HepG2 (cell line): ENCODE measurements at regions not wholly inside any gene's neighbourhood (a gene's known extent, or its start where the extent isn't known, plus 50 kb on each side); places are given as distances from the start of the nearest gene placed in this dataset.

ENCODE experiments used
- ATAC-seq: fragments of 200-7000 bp; cut with Tn5 transposase; 3 replicates; pipeline ENCODE4 v1.9.1; 2020; ENCODE audit warnings: mild to moderate bottlenecking, moderate library complexity
- BruUV-seq: library from RNA; stranded (reverse); fragments of 400-500 nt; replicated peaks from 2 replicates; lab custom pipeline; 2021; lab: Mats Ljungman, UMichigan
- CTCF ChIA-PET: fragments of 300-600 bp; formaldehyde crosslinking; extraction: SDS; loops from one replicate; lab custom pipeline; 2021; ENCODE audit warnings: low total read pairs, inconsistent platforms, low intra/inter-chr PET ratio; lab: Yijun Ruan, JAX
- POLR2A ChIA-PET: fragments of 350-600 bp; sonication (Branson Sonifier 250); formaldehyde crosslinking; loops from one replicate; lab custom pipeline; 2020; ENCODE audit warnings: antibody characterized with exemption, inconsistent platforms; lab: Yijun Ruan, JAX
- DNase-seq: peaks from one replicate; pipeline ENCODE4 v3.0.0-alpha.2; 2015; ENCODE audit warnings: low spot score
- FAIRE-seq: peaks from 3 replicates; lab custom pipeline; 2011; peaks lifted over from hg19 to GRCh38; lab: Jason Lieb, UNC
- H2AFZ ChIP-seq: one replicate; pipeline ENCODE4 v1.6.1; 2011; ENCODE audit warnings: low read length, inconsistent platforms
- H3K27ac ChIP-seq: fragments of 300-600 bp; 3 replicates; pipeline ENCODE4 v1.8.0; 2011; ENCODE audit warnings: mixed run types, mild to moderate bottlenecking, mixed read lengths, low read length, inconsistent platforms; ENCODE audit not compliant: insufficient read depth; ENCODE audit errors: extremely low read length
- H3K27me3 ChIP-seq, 2 experiments: fragments of 200-600 bp in 1 of 2; 2 replicates in 1 of 2; 3 replicates in 1 of 2; pipeline versions ENCODE4 v1.6.0 to v1.8.0; 2011; ENCODE audit warnings: low read length in 2 of 2, mild to moderate bottlenecking in 2 of 2, moderate library complexity in 2 of 2, inconsistent platforms in 1 of 2; ENCODE audit not compliant: insufficient read depth in 2 of 2, control insufficient read depth in 1 of 2
- H3K36me3 ChIP-seq, 2 experiments: fragments of 200-600 bp in 1 of 2; replicated peaks in 1 of 2; 2 replicates in 1 of 2; 3 replicates in 1 of 2; pipeline versions ENCODE4 v1.5.1 to v1.8.0; 2011; ENCODE audit warnings: low read length in 2 of 2, inconsistent platforms in 1 of 2; ENCODE audit not compliant: insufficient read depth in 2 of 2, control insufficient read depth in 1 of 2
- H3K4me1 ChIP-seq: 2 replicates; pipeline ENCODE4 v1.5.1; 2012; ENCODE audit warnings: low read length, inconsistent platforms; ENCODE audit not compliant: insufficient read depth
- H3K4me2 ChIP-seq: 2 replicates; pipeline ENCODE4 v1.6.0; 2011; ENCODE audit warnings: low read depth, low read length, inconsistent platforms
- H3K4me3 ChIP-seq, 3 experiments: fragments of 200-600 bp in 1 of 3; sonication (generic), shearing (Covaris generic) in 1 of 3; replicated peaks in 1 of 3; 2 replicates each; pipeline ENCODE4 v1.5.1; 2011 to 2016; ENCODE audit warnings: low read length in 3 of 3, inconsistent platforms in 2 of 3, low read depth in 2 of 3, mild to moderate bottlenecking in 2 of 3, control low read depth in 1 of 3, mixed read lengths in 1 of 3; ENCODE audit not compliant: insufficient read depth in 1 of 3
- H3K79me2 ChIP-seq: one replicate; pipeline ENCODE4 v1.6.1; 2011; ENCODE audit warnings: low read length, inconsistent platforms; ENCODE audit not compliant: insufficient read depth
- H3K9ac ChIP-seq: 2 replicates; pipeline ENCODE4 v1.6.0; 2011; ENCODE audit warnings: mild to moderate bottlenecking, low read depth, low read length, inconsistent platforms; ENCODE audit not compliant: insufficient read depth
- H3K9me3 ChIP-seq: 2 replicates; pipeline ENCODE4 v1.5.1; 2012; ENCODE audit warnings: mild to moderate bottlenecking, low read length
- H4K20me1 ChIP-seq: 2 replicates; pipeline ENCODE4 v1.6.0; 2011; ENCODE audit warnings: inconsistent platforms, mild to moderate bottlenecking, low read length, moderate library complexity; ENCODE audit not compliant: insufficient read depth
- EEA1 ChIP-seq: sonication (generic); formaldehyde crosslinking; IDR thresholded peaks from 2 replicates; pipeline ENCODE4 v1.5.1; 2020; ENCODE audit warnings: mild to moderate bottlenecking, missing genetic modification reagents, borderline replicate concordance
- GLI4 ChIP-seq: sonication (generic); formaldehyde crosslinking; IDR thresholded peaks from 2 replicates; pipeline ENCODE4 v1.5.1; 2020; ENCODE audit warnings: missing genetic modification reagents, mild to moderate bottlenecking, moderate library complexity, borderline replicate concordance
- HMGXB3 ChIP-seq: sonication (generic); formaldehyde crosslinking; IDR thresholded peaks from 2 replicates; pipeline ENCODE4 v1.4.0; 2020; ENCODE audit warnings: missing genetic modification reagents, borderline replicate concordance
- IRX3 ChIP-seq: sonication (generic); formaldehyde crosslinking; IDR thresholded peaks from 2 replicates; pipeline ENCODE4 v1.8.1; 2023; ENCODE audit warnings: mild to moderate bottlenecking, low read depth, missing genetic modification reagents, borderline replicate concordance
- PBX2 ChIP-seq: IDR thresholded peaks from 2 replicates; pipeline ENCODE4 v1.6.1; 2016; ENCODE audit warnings: control low read depth
- RBFOX2 ChIP-seq: fragments of 200-400 bp; formaldehyde crosslinking; IDR thresholded peaks from 2 replicates; pipeline ENCODE4 v1.6.1; 2017; ENCODE audit warnings: low read depth, mild to moderate bottlenecking, low read length
- SATB2 ChIP-seq: sonication (generic); formaldehyde crosslinking; IDR thresholded peaks from 2 replicates; pipeline ENCODE4 v1.5.0; 2020; ENCODE audit warnings: missing genetic modification reagents
- ZNF274 ChIP-seq: sonication (generic); formaldehyde crosslinking; IDR thresholded peaks from 2 replicates; pipeline ENCODE4 v1.5.1; 2020; ENCODE audit warnings: mild to moderate bottlenecking, missing genetic modification reagents
- ZNF282 ChIP-seq: fragments of 450-650 bp; IDR thresholded peaks from 2 replicates; pipeline ENCODE4 v1.6.1; 2018; ENCODE audit not compliant: partially characterized antibody
- ZNF30 ChIP-seq: sonication (generic); formaldehyde crosslinking; IDR thresholded peaks from 2 replicates; pipeline ENCODE4 v1.5.0; 2020; ENCODE audit warnings: mild to moderate bottlenecking, missing genetic modification reagents
- ZNF350 ChIP-seq: sonication (generic); formaldehyde crosslinking; IDR thresholded peaks from 2 replicates; pipeline ENCODE4 v1.4.0; 2020; ENCODE audit warnings: mild to moderate bottlenecking, low read depth, missing genetic modification reagents, borderline replicate concordance
- ZNF547 ChIP-seq: sonication (generic); formaldehyde crosslinking; IDR thresholded peaks from 2 replicates; pipeline ENCODE4 v1.5.1; 2020; ENCODE audit warnings: mild to moderate bottlenecking, missing genetic modification reagents
- ZNF792 ChIP-seq: IDR thresholded peaks from 2 replicates; pipeline ENCODE4 v1.6.1; 2016
- in situ Hi-C: cut with HindIII; loops from 2 replicates; pipeline ENCODE4 v1.10.0; 2017; ENCODE audit warnings: low pct_unique_long_range_greater_than_20kb; ENCODE audit not compliant: extremely low pct_ligation_motif_present
- intact Hi-C: fragments of 100-400 bp; cut with micrococcal nuclease; formaldehyde crosslinking; loops from one replicate; pipeline ENCODE4 v1.10.0; 2022; ENCODE audit not compliant: unreplicated experiment
- TF ChIP-seq, protein P1 (sequence below): IDR thresholded peaks from 2 replicates; pipeline ENCODE4 v1.6.1; 2016; ENCODE audit warnings: missing compliant biosample characterization, missing genetic modification reagents, borderline replicate concordance
- TF ChIP-seq, protein P2 (sequence below), 2 experiments: sonication (generic) in 1 of 2; formaldehyde crosslinking in 1 of 2; IDR thresholded peaks; 2 replicates each; pipeline versions ENCODE4 v1.4.0 to v1.6.1; 2016 to 2020; ENCODE audit warnings: borderline replicate concordance in 1 of 2, low read depth in 1 of 2, mild to moderate bottlenecking in 1 of 2, missing genetic modification reagents in 1 of 2

GRCh38 chrX:5617666-5618065 lies 611.0 kb downstream of the NLGN4X start:
- no peaks in the 10 kb centered on the region for H4K20me1 ChIP-seq
- no peaks in the 10 kb centered on the region for H3K79me2 ChIP-seq
- FAIRE-seq (no peak), DNase-seq (no peak), ATAC-seq (no peak)
- no TSS peak for BruUV-seq
- H3K27me3 ChIP-seq, result no peaks in the 10 kb centered on the region
- no peak overlapping the region for H3K9ac ChIP-seq
- no peak overlapping the region for H3K27ac ChIP-seq
- in situ Hi-C loops (no loop called here), intact Hi-C loops (no loop called here)
- ChIA-PET POLR2A (no interaction called here), CTCF (no interaction called here)
- no peaks in the 10 kb centered on the region for H3K4me1 ChIP-seq
- no peak overlapping the region for H2AFZ ChIP-seq
- no peak overlapping the region for H3K4me2 ChIP-seq
- no peak overlapping the region for H3K4me3 ChIP-seq
- no peaks in the 10 kb centered on the region for H3K36me3 ChIP-seq
- H3K9me3 ChIP-seq, result peaks cover 46% of the 10 kb centered on the region
- TF ChIP-seq, protein P1, sequence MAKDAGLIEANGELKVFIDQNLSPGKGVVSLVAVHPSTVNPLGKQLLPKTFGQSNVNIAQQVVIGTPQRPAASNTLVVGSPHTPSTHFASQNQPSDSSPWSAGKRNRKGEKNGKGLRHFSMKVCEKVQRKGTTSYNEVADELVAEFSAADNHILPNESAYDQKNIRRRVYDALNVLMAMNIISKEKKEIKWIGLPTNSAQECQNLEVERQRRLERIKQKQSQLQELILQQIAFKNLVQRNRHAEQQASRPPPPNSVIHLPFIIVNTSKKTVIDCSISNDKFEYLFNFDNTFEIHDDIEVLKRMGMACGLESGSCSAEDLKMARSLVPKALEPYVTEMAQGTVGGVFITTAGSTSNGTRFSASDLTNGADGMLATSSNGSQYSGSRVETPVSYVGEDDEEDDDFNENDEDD (CRISPR knock-in tag), result no peak
- TF ChIP-seq ZNF792 (CRISPR knock-in tag) (no peak), ZNF30 (CRISPR knock-in tag) (no peak), PBX2 (CRISPR knock-in tag) (no peak), ZNF274 (CRISPR knock-in tag) (no peak), IRX3 (CRISPR knock-in tag) (no peak), ZNF350 (CRISPR knock-in tag) (no peak), EEA1 (CRISPR knock-in tag) (no peak), ZNF547 (CRISPR knock-in tag) (no peak), ZNF282 (no peak), SATB2 (no peak), GLI4 (CRISPR knock-in tag) (no peak), HMGXB3 (CRISPR knock-in tag) (no peak), RBFOX2 (no peak)
- TF ChIP-seq, protein P2, sequence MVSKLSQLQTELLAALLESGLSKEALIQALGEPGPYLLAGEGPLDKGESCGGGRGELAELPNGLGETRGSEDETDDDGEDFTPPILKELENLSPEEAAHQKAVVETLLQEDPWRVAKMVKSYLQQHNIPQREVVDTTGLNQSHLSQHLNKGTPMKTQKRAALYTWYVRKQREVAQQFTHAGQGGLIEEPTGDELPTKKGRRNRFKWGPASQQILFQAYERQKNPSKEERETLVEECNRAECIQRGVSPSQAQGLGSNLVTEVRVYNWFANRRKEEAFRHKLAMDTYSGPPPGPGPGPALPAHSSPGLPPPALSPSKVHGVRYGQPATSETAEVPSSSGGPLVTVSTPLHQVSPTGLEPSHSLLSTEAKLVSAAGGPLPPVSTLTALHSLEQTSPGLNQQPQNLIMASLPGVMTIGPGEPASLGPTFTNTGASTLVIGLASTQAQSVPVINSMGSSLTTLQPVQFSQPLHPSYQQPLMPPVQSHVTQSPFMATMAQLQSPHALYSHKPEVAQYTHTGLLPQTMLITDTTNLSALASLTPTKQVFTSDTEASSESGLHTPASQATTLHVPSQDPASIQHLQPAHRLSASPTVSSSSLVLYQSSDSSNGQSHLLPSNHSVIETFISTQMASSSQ (IDR thresholded peaks at IDR 0.05; ENCODE audit: low read depth), result no peak
- TF ChIP-seq, protein P2 (CRISPR knock-in tag; IDR thresholded peaks at IDR 0.05; ENCODE audit: borderline replicate concordance), result no peak
